H9 (cell line): ENCODE measurements at regions not wholly inside any gene's neighbourhood (a gene's known extent, or its start where the extent isn't known, plus 50 kb on each side); places are given as distances from the start of the nearest gene placed in this dataset.

ENCODE experiments used
- DNase-seq: peaks from one replicate; pipeline ENCODE4 v3.0.0-alpha.2; 2017
- H2AFZ ChIP-seq: one replicate; pipeline ENCODE4 v1.6.1; 2013; ENCODE audit warnings: mild to moderate bottlenecking, low read length, control low read depth, moderate library complexity
- H2AK5ac ChIP-seq: 2 replicates; pipeline ENCODE4 v1.6.1; 2013; ENCODE audit warnings: low read length, control low read depth, mixed read lengths; ENCODE audit not compliant: insufficient read length
- H2BK120ac ChIP-seq: one replicate; pipeline ENCODE4 v1.6.1; 2013; ENCODE audit warnings: low read depth, mild to moderate bottlenecking, low read length, control low read depth, inconsistent platforms; ENCODE audit not compliant: poor library complexity, severe bottlenecking
- H2BK12ac ChIP-seq: 2 replicates; pipeline ENCODE4 v1.6.1; 2013; ENCODE audit warnings: low read length, control low read depth, mixed read lengths, low read depth; ENCODE audit not compliant: insufficient read length
- H2BK15ac ChIP-seq: 2 replicates; pipeline ENCODE4 v1.6.1; 2013; ENCODE audit warnings: low read depth, low read length, control low read depth
- H2BK20ac ChIP-seq: one replicate; pipeline ENCODE4 v1.6.1; 2013; ENCODE audit warnings: low read depth, mild to moderate bottlenecking, low read length, control low read depth, inconsistent platforms; ENCODE audit not compliant: poor library complexity, severe bottlenecking
- H2BK5ac ChIP-seq: 2 replicates; pipeline ENCODE4 v1.6.1; 2013; ENCODE audit warnings: low read length, control low read depth, mixed read lengths; ENCODE audit not compliant: insufficient read length
- H3K14ac ChIP-seq: 2 replicates; pipeline ENCODE4 v1.6.1; 2013; ENCODE audit warnings: low read length, control low read depth; ENCODE audit not compliant: insufficient read depth
- H3K18ac ChIP-seq: 2 replicates; pipeline ENCODE4 v1.6.1; 2013; ENCODE audit warnings: low read depth, mild to moderate bottlenecking, mixed read lengths, low read length, control low read depth; ENCODE audit not compliant: insufficient read length
- H3K23ac ChIP-seq: 2 replicates; pipeline ENCODE4 v1.6.1; 2013; ENCODE audit warnings: low read length, control low read depth, mixed read lengths, low read depth; ENCODE audit not compliant: insufficient read length
- H3K23me2 ChIP-seq: 2 replicates; pipeline ENCODE4 v1.6.1; 2013; ENCODE audit warnings: low read depth, mild to moderate bottlenecking, mixed read lengths, low read length, control low read depth; ENCODE audit not compliant: insufficient read length, poor library complexity, severe bottlenecking
- H3K27ac ChIP-seq: 2 replicates; pipeline ENCODE4 v1.5.1; 2013; ENCODE audit warnings: low read length, control low read depth, mixed read lengths, low read depth; ENCODE audit not compliant: insufficient read length
- H3K27me3 ChIP-seq: 2 replicates; pipeline ENCODE4 v1.6.1; 2013; ENCODE audit warnings: low read length, control low read depth, inconsistent platforms; ENCODE audit not compliant: insufficient read depth
- H3K4ac ChIP-seq: 2 replicates; pipeline ENCODE4 v1.6.1; 2013; ENCODE audit warnings: low read depth, mild to moderate bottlenecking, control low read depth, inconsistent platforms, low read length, moderate library complexity
- H3K4me1 ChIP-seq: 2 replicates; pipeline ENCODE4 v1.6.1; 2013; ENCODE audit warnings: low read length, control low read depth, inconsistent platforms; ENCODE audit not compliant: insufficient read depth
- H3K4me2 ChIP-seq: 2 replicates; pipeline ENCODE4 v1.6.1; 2013; ENCODE audit warnings: low read length, control low read depth, mixed read lengths; ENCODE audit not compliant: insufficient read length, insufficient read depth
- H3K56ac ChIP-seq: 2 replicates; pipeline ENCODE4 v1.6.1; 2013; ENCODE audit warnings: low read depth, mild to moderate bottlenecking, mixed read lengths, low read length, control low read depth; ENCODE audit not compliant: insufficient read length
- H3K79me1 ChIP-seq: 2 replicates; pipeline ENCODE4 v1.6.1; 2013; ENCODE audit warnings: low read depth, mild to moderate bottlenecking, moderate library complexity, low read length, control low read depth, inconsistent platforms; ENCODE audit not compliant: insufficient read depth, poor library complexity, severe bottlenecking
- H3K79me2 ChIP-seq: 2 replicates; pipeline ENCODE4 v1.6.1; 2013; ENCODE audit warnings: low read length, control low read depth, inconsistent platforms; ENCODE audit not compliant: insufficient read depth
- H3K9ac ChIP-seq: 2 replicates; pipeline ENCODE4 v1.6.1; 2013; ENCODE audit warnings: low read length, control low read depth, mixed read lengths; ENCODE audit not compliant: insufficient read length; ENCODE audit errors: extremely low read depth
- H3K9me3 ChIP-seq: one replicate; pipeline ENCODE4 v1.6.1; 2013; ENCODE audit warnings: low read depth, low read length, inconsistent platforms; ENCODE audit not compliant: control insufficient read depth
- H3T11ph ChIP-seq: one replicate; pipeline ENCODE4 v1.6.1; 2013; ENCODE audit warnings: mild to moderate bottlenecking, low read length, control low read depth, inconsistent platforms
- H4K20me1 ChIP-seq: one replicate; pipeline ENCODE4 v1.6.1; 2013; ENCODE audit not compliant: control insufficient read depth, insufficient read length, insufficient read depth
- H4K5ac ChIP-seq: 2 replicates; pipeline ENCODE4 v1.6.1; 2013; ENCODE audit warnings: low read depth, mild to moderate bottlenecking, mixed read lengths, low read length, control low read depth; ENCODE audit not compliant: insufficient read length
- H4K8ac ChIP-seq: replicated peaks from 2 replicates; pipeline ENCODE4 v1.6.1; 2013; ENCODE audit warnings: low read length, control low read depth, mixed read lengths, low read depth; ENCODE audit not compliant: insufficient read length
- H4K91ac ChIP-seq: 2 replicates; pipeline ENCODE4 v1.6.1; 2013; ENCODE audit warnings: low read depth, mild to moderate bottlenecking, moderate library complexity, mixed read lengths, low read length, control low read depth; ENCODE audit not compliant: insufficient read length
- H3K27ac Mint-ChIP-seq, 3 experiments: 2 replicates in 2 of 3; 3 replicates in 1 of 3; pipeline ENCODE4 v1.8.0; 2020 to 2021; ENCODE audit warnings: mixed read lengths in 3 of 3, mild to moderate bottlenecking in 1 of 3, moderate library complexity in 1 of 3
- H3K27me3 Mint-ChIP-seq: 2 replicates; pipeline ENCODE4 v1.8.0; 2021; ENCODE audit warnings: low read depth, mild to moderate bottlenecking, moderate library complexity, mixed read lengths
- H3K36me3 Mint-ChIP-seq, 3 experiments: 2 replicates in 2 of 3; 3 replicates in 1 of 3; pipeline ENCODE4 v1.8.0; 2020 to 2021; ENCODE audit warnings: low read depth in 3 of 3, mixed read lengths in 3 of 3; ENCODE audit not compliant: insufficient read depth in 1 of 3
- H3K4me1 Mint-ChIP-seq, 2 experiments: 2 replicates each; pipeline ENCODE4 v1.8.0; 2020; ENCODE audit warnings: mixed read lengths in 2 of 2
- H3K4me3 Mint-ChIP-seq, 2 experiments: 2 replicates in 1 of 2; 3 replicates in 1 of 2; pipeline ENCODE4 v1.8.0; 2020 to 2021; ENCODE audit warnings: mild to moderate bottlenecking in 2 of 2, mixed read lengths in 2 of 2, moderate library complexity in 1 of 2
- H3K9me3 Mint-ChIP-seq, 2 experiments: 2 replicates in 1 of 2; 3 replicates in 1 of 2; pipeline ENCODE4 v1.8.0; 2020; ENCODE audit warnings: mild to moderate bottlenecking in 2 of 2, mixed read lengths in 2 of 2, moderate library complexity in 1 of 2
- CTCF ChIP-seq: fragments of 200-600 bp; sonication (generic); conservative IDR thresholded peaks from 3 replicates; pipeline ENCODE4 v1.8.0; 2021; ENCODE audit warnings: antibody characterized with exemption, mild to moderate bottlenecking
- WGBS: extraction: QIAGEN DNeasy Blood & Tissue Kit; methylation state at CpG from one replicate; pipeline ENCODE4 v1.1.7; 2013; ENCODE audit warnings: missing lambda C conversion rate, low lambda C conversion rate, mixed read lengths; ENCODE audit not compliant: insufficient read length; ENCODE audit errors: extremely low coverage; 5-methylcytosine and 5-hydroxymethylcytosine counted together

DNA sequence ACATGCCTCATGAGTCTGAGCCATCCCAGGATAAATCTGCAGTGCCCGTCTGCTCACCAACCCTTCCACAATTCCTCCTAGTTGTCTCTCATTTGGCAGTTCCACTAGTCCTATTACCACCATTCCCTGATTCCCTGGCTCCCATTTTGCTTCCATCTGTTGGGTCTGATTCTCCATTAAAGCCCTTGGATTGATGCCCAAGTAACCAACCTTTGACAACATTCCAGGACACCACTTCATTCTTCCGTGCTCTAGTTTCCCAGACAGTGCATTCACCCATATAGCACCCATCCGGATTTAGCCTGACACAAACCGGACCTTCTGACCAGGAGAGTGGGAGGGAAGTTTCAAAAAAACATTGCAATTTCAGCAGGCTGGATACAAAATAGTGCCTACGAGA lies 189.4 kb upstream of the PALMD start:
- Mint-ChIP-seq H3K36me3 (no peaks in the 10 kb centered on the region), H3K27me3 (no peaks in the 10 kb centered on the region), H3K9me3 (no peaks in the 10 kb centered on the region), H3K4me1 (peaks cover 3 to 7% of the 10 kb centered on the region in 2 experiments; a peak in 1 of 4 replicates), H3K27ac (no peak overlapping the region), H3K4me3 (no peak overlapping the region)
- no peak overlapping the region for H3K4me2 ChIP-seq
- H3K14ac ChIP-seq, result no peak overlapping the region
- no peak overlapping the region for H3K9ac ChIP-seq
- H4K20me1 ChIP-seq, result no peaks in the 10 kb centered on the region
- H2BK5ac ChIP-seq, result no peak overlapping the region
- WGBS, result no CpG with 5 or more reads among the region's 5 CpGs
- H4K8ac ChIP-seq, result no peak overlapping the region
- H2BK120ac ChIP-seq, result no peak overlapping the region
- no peak overlapping the region for H2AFZ ChIP-seq
- H2BK15ac ChIP-seq, result no peak overlapping the region
- H3K79me1 ChIP-seq, result no peaks in the 10 kb centered on the region
- no peak overlapping the region for H2BK20ac ChIP-seq
- no peaks in the 10 kb centered on the region for H3K27me3 ChIP-seq
- no peak overlapping the region for H3K27ac ChIP-seq
- no peaks in the 10 kb centered on the region for H3K4me1 ChIP-seq
- no peak overlapping the region for H3K4ac ChIP-seq
- no peaks in the 10 kb centered on the region for H3K23me2 ChIP-seq
- H3K9me3 ChIP-seq, result no peaks in the 10 kb centered on the region
- H3K23ac ChIP-seq, result no peak overlapping the region
- no peak for DNase-seq
- no peaks in the 10 kb centered on the region for H3K79me2 ChIP-seq
- H3K18ac ChIP-seq, result no peak overlapping the region
- no peak overlapping the region for H2BK12ac ChIP-seq
- H4K91ac ChIP-seq, result no peak overlapping the region
- no peak overlapping the region for H3T11ph ChIP-seq
- no peak overlapping the region for H4K5ac ChIP-seq
- no peak overlapping the region for H3K56ac ChIP-seq
- TF ChIP-seq CTCF, result no peak
- no peak overlapping the region for H2AK5ac ChIP-seq
